Activated CD8-positive, alpha-beta T cell treated with anti-CD3 and anti-CD28 coated beads for 36 hours (primary cell): ENCODE measurements at regions not wholly inside any gene's neighbourhood (a gene's known extent, or its start where the extent isn't known, plus 50 kb on each side); places are given as distances from the start of the nearest gene placed in this dataset.

Source experiments
- ATAC-seq: fragments of 200-7000 bp; cut with Tn5 transposase; one replicate; pipeline ENCODE4 v1.10.0; 2021; ENCODE audit warnings: mild to moderate bottlenecking, moderate library complexity
- CTCF ChIA-PET: fragments of 350-600 bp; sonication (Branson Sonifier 250); formaldehyde crosslinking; loops from one replicate; lab custom pipeline; 2021; ENCODE audit warnings: antibody characterized with exemption; lab: Charles Lee
- POLR2A ChIA-PET: fragments of 350-600 bp; sonication (Branson Sonifier 250); formaldehyde crosslinking; loops from one replicate; lab custom pipeline; 2021; ENCODE audit warnings: antibody characterized with exemption; lab: Charles Lee
- DNase-seq: peaks from one replicate; pipeline ENCODE4 v3.0.0-alpha.2; 2020
- H3K27ac Mint-ChIP-seq: one replicate; pipeline ENCODE4 v1.8.0; 2021; ENCODE audit warnings: mild to moderate bottlenecking, mixed read lengths
- H3K27me3 Mint-ChIP-seq: one replicate; pipeline ENCODE4 v1.8.0; 2021; ENCODE audit warnings: mixed read lengths
- H3K36me3 Mint-ChIP-seq: one replicate; pipeline ENCODE4 v1.8.0; 2021; ENCODE audit warnings: low read depth, mixed read lengths
- H3K4me1 Mint-ChIP-seq: one replicate; pipeline ENCODE4 v1.8.0; 2021; ENCODE audit warnings: low read depth, mixed read lengths
- H3K4me3 Mint-ChIP-seq: one replicate; pipeline ENCODE4 v1.8.0; 2021; ENCODE audit warnings: mild to moderate bottlenecking, moderate library complexity, mixed read lengths
- H3K9me3 Mint-ChIP-seq: one replicate; pipeline ENCODE4 v1.8.0; 2021; ENCODE audit warnings: mixed read lengths
- intact Hi-C: fragments of 100-400 bp; cut with micrococcal nuclease; formaldehyde crosslinking; loops from one replicate; pipeline ENCODE4 v1.10.0; 2022
- TF ChIP-seq, protein P1 (sequence below): fragments of 200-600 bp; IDR thresholded peaks from one replicate; pipeline ENCODE4 v1.8.0; 2022; ENCODE audit warnings: antibody characterized with exemption, mild to moderate bottlenecking

DNA sequence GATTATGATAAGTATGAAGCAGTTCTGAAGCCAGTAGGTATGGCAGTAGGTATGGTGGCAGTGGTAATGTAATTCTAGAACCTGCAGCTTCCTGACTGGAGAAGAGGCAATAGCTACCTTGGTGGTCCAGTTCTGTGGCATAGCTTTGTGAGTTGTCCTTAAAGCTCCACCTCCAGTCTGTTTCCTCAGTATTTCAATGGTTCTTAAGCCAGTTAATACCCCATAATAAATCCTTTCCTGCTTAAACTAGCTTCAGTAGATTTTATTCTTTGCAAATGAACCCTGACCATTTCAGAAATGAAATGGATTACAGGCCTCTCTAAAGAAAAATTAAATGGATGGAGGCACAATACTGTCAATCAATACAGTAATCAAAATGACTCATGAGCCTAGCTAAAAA is 117.8 kb upstream of the KRAS start:
- intact Hi-C loops, result no loop called here
- ChIA-PET POLR2A (interaction anchor here (0.9 to 1.8 kb wide), 2 partner anchors 9 to 127 kb away, joined by 3 to 5 read pairs; no protein-coding TSS in a partner anchor), CTCF (interaction anchor here (1.3 to 1.6 kb wide), 3 partner anchors 24 to 127 kb away, joined by 4 to 7 read pairs (median 5); partner anchors contain the start of gene KRAS)
- Mint-ChIP-seq H3K4me1 (peaks cover 40% of the 10 kb centered on the region), H3K4me3 (no peak overlapping the region), H3K27me3 (peaks cover 1% of the 10 kb centered on the region), H3K9me3 (no peaks in the 10 kb centered on the region), H3K27ac (no peak overlapping the region), H3K36me3 (no peaks in the 10 kb centered on the region)
- DNase-seq (no peak), ATAC-seq (no peak)
- TF ChIP-seq, protein P1, sequence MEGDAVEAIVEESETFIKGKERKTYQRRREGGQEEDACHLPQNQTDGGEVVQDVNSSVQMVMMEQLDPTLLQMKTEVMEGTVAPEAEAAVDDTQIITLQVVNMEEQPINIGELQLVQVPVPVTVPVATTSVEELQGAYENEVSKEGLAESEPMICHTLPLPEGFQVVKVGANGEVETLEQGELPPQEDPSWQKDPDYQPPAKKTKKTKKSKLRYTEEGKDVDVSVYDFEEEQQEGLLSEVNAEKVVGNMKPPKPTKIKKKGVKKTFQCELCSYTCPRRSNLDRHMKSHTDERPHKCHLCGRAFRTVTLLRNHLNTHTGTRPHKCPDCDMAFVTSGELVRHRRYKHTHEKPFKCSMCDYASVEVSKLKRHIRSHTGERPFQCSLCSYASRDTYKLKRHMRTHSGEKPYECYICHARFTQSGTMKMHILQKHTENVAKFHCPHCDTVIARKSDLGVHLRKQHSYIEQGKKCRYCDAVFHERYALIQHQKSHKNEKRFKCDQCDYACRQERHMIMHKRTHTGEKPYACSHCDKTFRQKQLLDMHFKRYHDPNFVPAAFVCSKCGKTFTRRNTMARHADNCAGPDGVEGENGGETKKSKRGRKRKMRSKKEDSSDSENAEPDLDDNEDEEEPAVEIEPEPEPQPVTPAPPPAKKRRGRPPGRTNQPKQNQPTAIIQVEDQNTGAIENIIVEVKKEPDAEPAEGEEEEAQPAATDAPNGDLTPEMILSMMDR, result no peak

DNA sequence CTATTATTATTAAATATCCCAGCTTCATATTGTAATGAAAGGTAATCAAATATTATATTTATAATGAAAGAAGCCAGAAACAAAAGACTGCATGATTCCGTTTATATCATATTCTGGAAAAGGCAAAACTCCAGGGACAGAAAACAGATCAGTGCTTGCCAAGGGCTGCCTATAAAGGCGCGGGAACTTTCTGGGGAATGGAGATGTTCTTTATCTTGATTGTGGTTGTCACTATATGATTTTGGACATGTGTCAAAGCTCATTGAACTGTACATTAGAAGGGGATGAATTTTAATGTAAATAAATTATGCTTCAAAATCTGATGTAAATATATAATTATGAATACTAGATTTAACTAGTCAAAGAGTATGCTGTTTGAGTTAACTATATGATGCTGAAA is 115.4 kb upstream of the KRAS start:
- CTCF ChIA-PET, result interaction anchor here (0.8 to 2.6 kb wide), 4 partner anchors 9 to 125 kb away, joined by 4 to 10 read pairs (median 5); no protein-coding TSS in a partner anchor
- peaks cover 1% of the 10 kb centered on the region for H3K27me3 Mint-ChIP-seq
- TF ChIP-seq, protein P1, result no peak
- peaks cover 23% of the 10 kb centered on the region for H3K4me1 Mint-ChIP-seq
- intact Hi-C loops, result no loop called here
- no peak overlapping the region for H3K4me3 Mint-ChIP-seq
- no peaks in the 10 kb centered on the region for H3K36me3 Mint-ChIP-seq
- POLR2A ChIA-PET, result interaction anchor here (0.8 kb wide), 2 partner anchors 46 to 130 kb away, joined by 3 to 5 read pairs; no protein-coding TSS in a partner anchor
- no peak overlapping the region for H3K27ac Mint-ChIP-seq
- no peak for ATAC-seq
- DNase-seq, result no peak
- no peaks in the 10 kb centered on the region for H3K9me3 Mint-ChIP-seq

DNA sequence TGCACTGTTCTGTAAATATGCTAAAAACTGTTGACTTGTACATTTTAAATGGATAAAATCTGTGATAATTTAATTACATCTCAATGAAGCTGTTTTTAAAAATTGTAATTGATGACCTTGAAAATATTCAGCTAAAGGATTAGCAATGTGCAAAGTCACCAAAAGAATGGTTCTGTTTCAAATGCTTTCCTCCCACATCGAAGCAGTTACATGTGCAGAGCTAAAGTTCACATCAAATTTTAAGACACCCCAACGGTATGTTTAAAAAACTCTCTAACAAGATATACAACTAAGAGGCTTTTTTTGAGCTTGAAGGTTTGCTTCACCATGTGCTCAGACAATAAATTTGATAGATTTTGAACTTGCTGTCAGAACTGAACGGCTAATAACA is 114.6 kb upstream of the KRAS start:
- Mint-ChIP-seq H3K27me3 (peaks cover 1% of the 10 kb centered on the region), H3K36me3 (no peaks in the 10 kb centered on the region), H3K4me3 (peak overlapping the region; percentile 44), H3K4me1 (peaks cover 23% of the 10 kb centered on the region), H3K9me3 (no peaks in the 10 kb centered on the region), H3K27ac (peak overlapping the region; percentile 83)
- intact Hi-C loops, result no loop called here
- TF ChIP-seq, protein P1, result no peak
- DNase-seq (no peak), ATAC-seq (peak; percentile 29)
- ChIA-PET POLR2A (interaction anchor here (0.6 to 1.0 kb wide), 3 partner anchors 12 to 323 kb away, joined by 3 to 4 read pairs (median 4); no protein-coding TSS in a partner anchor), CTCF (interaction anchor here (0.7 to 2.6 kb wide), 7 partner anchors 9 to 209 kb away, joined by 3 to 10 read pairs (median 4); no protein-coding TSS in a partner anchor)

DNA sequence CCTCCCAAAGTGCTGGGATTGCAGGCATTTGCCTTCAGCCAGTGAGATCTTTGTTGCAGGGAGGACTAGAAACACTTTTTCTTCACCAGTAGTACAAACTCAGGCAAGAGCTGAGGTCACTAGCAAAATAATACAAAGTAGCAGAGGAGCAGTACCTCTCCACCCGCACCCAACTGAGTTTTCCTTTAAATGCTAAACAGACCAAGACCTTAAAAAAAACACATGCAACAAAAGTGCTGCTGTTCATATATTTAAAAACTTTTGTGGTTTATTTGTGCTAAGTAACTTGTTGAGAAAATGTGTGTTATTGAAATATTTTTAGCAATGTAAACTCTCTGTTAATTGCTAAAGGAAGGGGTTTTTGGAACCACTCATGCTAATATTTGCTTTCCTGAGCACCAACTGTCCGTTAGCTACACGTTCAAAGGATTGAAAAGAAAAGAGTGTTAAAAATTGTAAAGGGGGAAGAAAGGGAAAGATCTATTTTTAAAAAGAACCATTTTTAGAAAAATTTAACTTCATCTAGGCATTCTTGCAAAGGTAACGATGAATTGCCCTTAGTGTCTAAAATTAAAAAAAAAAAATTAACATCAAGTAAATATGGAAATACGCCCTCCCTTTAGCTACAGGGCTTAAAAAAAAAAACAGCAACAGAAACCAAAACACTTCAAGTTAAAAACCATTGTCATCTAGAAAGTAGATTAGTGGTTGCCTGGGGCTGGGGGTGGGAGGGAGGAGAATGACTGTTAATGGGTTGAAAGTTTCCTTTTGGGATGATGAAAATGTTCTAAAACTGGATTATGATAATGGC is 114.0 kb upstream of the KRAS start:
- Mint-ChIP-seq H3K4me1 (peaks cover 23% of the 10 kb centered on the region), H3K27me3 (peaks cover 1% of the 10 kb centered on the region), H3K27ac (peak overlapping the region; percentile 83), H3K4me3 (peak overlapping the region; percentile 44), H3K36me3 (no peaks in the 10 kb centered on the region), H3K9me3 (no peaks in the 10 kb centered on the region)
- intact Hi-C loops, result no loop called here
- ATAC-seq (peak; percentile 86), DNase-seq (peak; percentile 85)
- TF ChIP-seq, protein P1, result no peak
- ChIA-PET POLR2A (interaction anchor here (0.6 to 1.0 kb wide), 3 partner anchors 13 to 323 kb away, joined by 3 to 4 read pairs (median 4); no protein-coding TSS in a partner anchor), CTCF (interaction anchor here (0.7 to 2.6 kb wide), 7 partner anchors 10 to 209 kb away, joined by 3 to 10 read pairs (median 4); no protein-coding TSS in a partner anchor)

DNA sequence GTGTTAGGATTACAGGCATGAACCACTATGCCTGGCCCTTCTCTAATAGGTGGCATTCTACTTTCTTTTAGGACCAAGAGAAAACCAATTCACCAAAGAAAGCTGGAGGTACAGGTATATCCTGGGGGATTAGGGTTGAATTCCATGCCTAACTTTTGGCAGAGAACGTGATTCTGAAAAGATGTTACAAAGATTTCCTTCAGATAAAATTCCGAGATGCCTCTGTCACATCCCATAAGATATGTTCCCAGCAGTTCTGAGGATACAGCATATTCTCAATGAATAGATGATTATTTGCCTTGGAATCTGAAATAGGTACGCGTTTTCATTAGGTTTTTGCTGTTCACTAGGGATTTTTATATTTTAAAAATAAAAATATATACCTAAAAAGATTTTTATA is 111.9 kb upstream of the KRAS start:
- Mint-ChIP-seq H3K4me3 (no peak overlapping the region), H3K36me3 (no peaks in the 10 kb centered on the region), H3K27me3 (peaks cover 1% of the 10 kb centered on the region), H3K9me3 (no peaks in the 10 kb centered on the region), H3K4me1 (peaks cover 23% of the 10 kb centered on the region), H3K27ac (no peak overlapping the region)
- no peak for DNase-seq
- POLR2A ChIA-PET, result no interaction called here
- ATAC-seq, result no peak
- intact Hi-C loops, result no loop called here
- CTCF ChIA-PET, result no interaction called here
- TF ChIP-seq, protein P1, result no peak
